Prostate gland (tissue), 2 donors: ENCODE measurements at regions not wholly inside any gene's neighbourhood (a gene's known extent, or its start where the extent isn't known, plus 50 kb on each side); places are given as distances from the start of the nearest gene placed in this dataset.

ENCODE experiments used
- POLR2A ChIP-seq: fragments of 450-650 bp; IDR thresholded peaks from one replicate; pipeline ENCODE4 v1.6.1; 2016; ENCODE audit warnings: antibody characterized with exemption, mild to moderate bottlenecking
- TF ChIP-seq, protein P1 (sequence below), 4 experiments: fragments of 200-600 bp in 2 of 4; fragments of 450-650 bp in 2 of 4; sonication (generic) in 2 of 4; IDR thresholded peaks; 1 replicate in 3 of 4; 2 replicates in 1 of 4; pipeline ENCODE4 v1.5.1; 2016 to 2019; ENCODE audit warnings: antibody characterized with exemption in 4 of 4, mild to moderate bottlenecking in 2 of 4, moderate library complexity in 2 of 4

DNA sequence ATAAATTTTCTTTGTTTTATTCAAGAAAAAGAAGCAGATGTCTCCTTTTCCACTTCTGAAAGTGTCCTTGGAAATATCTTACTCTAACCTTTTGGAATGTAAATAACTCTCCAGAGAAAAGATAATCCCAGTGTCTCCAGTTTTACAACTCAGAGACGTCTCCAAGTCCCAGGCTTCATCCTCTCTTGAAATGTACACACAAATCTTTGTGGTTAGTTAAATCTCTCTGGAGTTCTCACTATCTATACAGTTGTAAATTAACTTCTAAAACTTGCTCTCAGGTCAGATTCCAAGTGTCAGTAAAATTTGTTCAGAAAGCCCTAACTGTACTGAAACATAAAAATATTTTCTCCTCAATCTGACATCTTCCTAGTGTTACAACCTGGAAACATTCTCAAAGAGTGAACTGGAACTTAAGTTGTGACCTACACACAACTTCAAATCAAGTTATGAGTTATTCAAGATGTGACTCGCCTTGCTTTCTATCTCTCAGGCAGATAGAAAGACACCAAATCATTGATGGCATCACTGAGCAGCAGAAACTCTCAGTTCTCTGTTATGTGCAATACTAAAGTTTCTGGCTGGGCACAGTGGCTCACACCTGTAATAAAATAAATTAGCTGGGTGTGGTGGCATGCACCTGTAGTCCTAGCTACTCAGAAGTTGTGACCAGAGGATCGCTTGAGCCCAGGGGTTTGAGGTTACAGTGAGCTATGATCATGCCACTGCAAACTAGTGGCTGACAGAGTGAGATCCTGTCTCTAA, 284.2 kb downstream of the RCHY1 start:
- TF ChIP-seq, protein P1, sequence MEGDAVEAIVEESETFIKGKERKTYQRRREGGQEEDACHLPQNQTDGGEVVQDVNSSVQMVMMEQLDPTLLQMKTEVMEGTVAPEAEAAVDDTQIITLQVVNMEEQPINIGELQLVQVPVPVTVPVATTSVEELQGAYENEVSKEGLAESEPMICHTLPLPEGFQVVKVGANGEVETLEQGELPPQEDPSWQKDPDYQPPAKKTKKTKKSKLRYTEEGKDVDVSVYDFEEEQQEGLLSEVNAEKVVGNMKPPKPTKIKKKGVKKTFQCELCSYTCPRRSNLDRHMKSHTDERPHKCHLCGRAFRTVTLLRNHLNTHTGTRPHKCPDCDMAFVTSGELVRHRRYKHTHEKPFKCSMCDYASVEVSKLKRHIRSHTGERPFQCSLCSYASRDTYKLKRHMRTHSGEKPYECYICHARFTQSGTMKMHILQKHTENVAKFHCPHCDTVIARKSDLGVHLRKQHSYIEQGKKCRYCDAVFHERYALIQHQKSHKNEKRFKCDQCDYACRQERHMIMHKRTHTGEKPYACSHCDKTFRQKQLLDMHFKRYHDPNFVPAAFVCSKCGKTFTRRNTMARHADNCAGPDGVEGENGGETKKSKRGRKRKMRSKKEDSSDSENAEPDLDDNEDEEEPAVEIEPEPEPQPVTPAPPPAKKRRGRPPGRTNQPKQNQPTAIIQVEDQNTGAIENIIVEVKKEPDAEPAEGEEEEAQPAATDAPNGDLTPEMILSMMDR (IDR thresholded peaks at IDR 0.05) = no peak
- TF ChIP-seq POLR2A = no peak
